ENCODE measurements at regions not wholly inside any gene's neighbourhood (a gene's known extent, or its start where the extent isn't known, plus 50 kb on each side); places are given as distances from the start of the nearest gene placed in this dataset.

GRCh38 chr3:197398286-197398878, 100.0 kb upstream of the DLG1 start:
- TF ChIP-seq CTCF (IDR thresholded peaks at IDR 0.05 in 4 of 5, conservative IDR thresholded peaks at IDR 0.05 in 1 of 5) (no peak), POLR2A (IDR thresholded peaks at IDR 0.05) (no peak)

Measured in gastrocnemius medialis (tissue), 4 donors.